ENCODE measurements at regions not wholly inside any gene's neighbourhood (a gene's known extent, or its start where the extent isn't known, plus 50 kb on each side); places are given as distances from the start of the nearest gene placed in this dataset.

DNA sequence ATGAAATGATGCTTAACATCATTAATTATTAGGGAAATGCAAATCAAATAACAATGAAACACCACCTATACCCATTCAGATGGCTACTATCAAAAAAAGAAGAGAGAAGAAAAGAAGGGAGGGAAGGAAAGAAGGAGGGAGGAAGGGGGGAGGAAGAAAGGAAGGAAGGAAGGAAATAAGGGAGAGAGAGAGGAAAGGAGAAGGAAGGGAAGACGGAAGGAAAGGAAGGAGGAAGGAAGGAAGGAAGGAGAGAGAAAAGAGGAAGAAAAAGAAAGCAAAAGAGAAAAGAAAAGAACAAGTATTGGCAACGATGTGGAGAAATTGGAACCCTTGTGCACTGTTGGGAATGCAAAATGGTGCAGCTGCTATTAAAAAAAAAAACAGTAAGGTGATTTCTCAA lies 363.3 kb downstream of the TNS1 start:
- no peak overlapping the region for H2AFZ ChIP-seq
- no peaks in the 10 kb centered on the region for H4K20me1 ChIP-seq (ENCODE audit: insufficient read depth)
- H3K4me2 ChIP-seq: no peak overlapping the region
- H3K4me3 ChIP-seq: no peak overlapping the region
- no peaks in the 10 kb centered on the region for H3K9me2 ChIP-seq (ENCODE audit: insufficient read depth)
- H3K36me3 ChIP-seq (ENCODE audit: low read depth): no peaks in the 10 kb centered on the region
- ChIA-PET POLR2A (ENCODE audit: unreplicated experiment) (no interaction called here), CTCF (no interaction called here)
- H3K27ac ChIP-seq: no peak overlapping the region
- BruUV-seq (replicated peaks): no TSS peak
- no peaks in the 10 kb centered on the region for H3K79me2 ChIP-seq (ENCODE audit: low read depth)
- H3F3A ChIP-seq (ENCODE audit: insufficient read depth, low read depth): no peaks in the 10 kb centered on the region
- no peaks in the 10 kb centered on the region for H3K4me1 ChIP-seq (replicated peaks; ENCODE audit: insufficient read depth)
- intact Hi-C loops (cut with micrococcal nuclease; ENCODE audit: unreplicated experiment): no loop called here
- no peak for TF ChIP-seq EZH2 (IDR thresholded peaks at IDR 0.05; ENCODE audit: low read depth)
- TF ChIP-seq, protein P1, sequence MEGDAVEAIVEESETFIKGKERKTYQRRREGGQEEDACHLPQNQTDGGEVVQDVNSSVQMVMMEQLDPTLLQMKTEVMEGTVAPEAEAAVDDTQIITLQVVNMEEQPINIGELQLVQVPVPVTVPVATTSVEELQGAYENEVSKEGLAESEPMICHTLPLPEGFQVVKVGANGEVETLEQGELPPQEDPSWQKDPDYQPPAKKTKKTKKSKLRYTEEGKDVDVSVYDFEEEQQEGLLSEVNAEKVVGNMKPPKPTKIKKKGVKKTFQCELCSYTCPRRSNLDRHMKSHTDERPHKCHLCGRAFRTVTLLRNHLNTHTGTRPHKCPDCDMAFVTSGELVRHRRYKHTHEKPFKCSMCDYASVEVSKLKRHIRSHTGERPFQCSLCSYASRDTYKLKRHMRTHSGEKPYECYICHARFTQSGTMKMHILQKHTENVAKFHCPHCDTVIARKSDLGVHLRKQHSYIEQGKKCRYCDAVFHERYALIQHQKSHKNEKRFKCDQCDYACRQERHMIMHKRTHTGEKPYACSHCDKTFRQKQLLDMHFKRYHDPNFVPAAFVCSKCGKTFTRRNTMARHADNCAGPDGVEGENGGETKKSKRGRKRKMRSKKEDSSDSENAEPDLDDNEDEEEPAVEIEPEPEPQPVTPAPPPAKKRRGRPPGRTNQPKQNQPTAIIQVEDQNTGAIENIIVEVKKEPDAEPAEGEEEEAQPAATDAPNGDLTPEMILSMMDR (conservative IDR thresholded peaks at IDR 0.05): no peak
- H3K9me3 ChIP-seq (ENCODE audit: insufficient read depth, low read depth): no peaks in the 10 kb centered on the region
- no peaks in the 10 kb centered on the region for H3K27me3 ChIP-seq (ENCODE audit: insufficient read depth, low read depth)
- no peak for DNase-seq

DNA sequence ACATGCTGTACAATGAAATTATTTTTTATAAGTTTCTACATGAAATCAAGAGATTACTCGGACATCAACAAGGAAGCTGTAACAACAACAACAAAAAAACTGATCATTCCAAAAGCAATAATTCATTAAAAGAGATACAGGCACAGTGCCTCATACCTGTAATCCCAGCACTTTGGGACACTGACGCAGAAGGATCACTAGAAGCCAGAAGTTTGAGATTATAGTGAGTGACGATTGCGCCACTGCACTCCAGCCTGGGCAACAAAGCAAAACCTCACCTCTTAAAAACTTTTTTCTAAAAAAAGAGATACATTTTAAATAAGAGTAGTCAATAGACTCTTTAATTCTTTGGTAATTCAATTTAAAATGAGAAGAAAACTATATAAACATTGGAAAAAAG lies 364.3 kb downstream of the TNS1 start:
- Histone ChIP-seq H3K4me1 (replicated peaks; ENCODE audit: insufficient read depth) (no peaks in the 10 kb centered on the region), H2AFZ (no peak overlapping the region), H3K4me3 (no peak overlapping the region), H3K27me3 (ENCODE audit: insufficient read depth, low read depth) (no peaks in the 10 kb centered on the region), H3K4me2 (no peak overlapping the region), H3K9me3 (ENCODE audit: insufficient read depth, low read depth) (no peaks in the 10 kb centered on the region), H3K36me3 (ENCODE audit: low read depth) (no peaks in the 10 kb centered on the region), H3K79me2 (ENCODE audit: low read depth) (no peaks in the 10 kb centered on the region), H3K9me2 (ENCODE audit: insufficient read depth) (no peaks in the 10 kb centered on the region), H4K20me1 (ENCODE audit: insufficient read depth) (no peaks in the 10 kb centered on the region), H3K27ac (no peak overlapping the region), H3F3A (ENCODE audit: insufficient read depth, low read depth) (no peaks in the 10 kb centered on the region)
- CTCF ChIA-PET: no interaction called here
- TF ChIP-seq EZH2 (IDR thresholded peaks at IDR 0.05; ENCODE audit: low read depth): no peak
- TF ChIP-seq, protein P1 (conservative IDR thresholded peaks at IDR 0.05): no peak
- POLR2A ChIA-PET (ENCODE audit: unreplicated experiment): no interaction called here
- DNase-seq: no peak
- no TSS peak for BruUV-seq (replicated peaks)
- intact Hi-C loops (cut with micrococcal nuclease; ENCODE audit: unreplicated experiment): no loop called here

DNA sequence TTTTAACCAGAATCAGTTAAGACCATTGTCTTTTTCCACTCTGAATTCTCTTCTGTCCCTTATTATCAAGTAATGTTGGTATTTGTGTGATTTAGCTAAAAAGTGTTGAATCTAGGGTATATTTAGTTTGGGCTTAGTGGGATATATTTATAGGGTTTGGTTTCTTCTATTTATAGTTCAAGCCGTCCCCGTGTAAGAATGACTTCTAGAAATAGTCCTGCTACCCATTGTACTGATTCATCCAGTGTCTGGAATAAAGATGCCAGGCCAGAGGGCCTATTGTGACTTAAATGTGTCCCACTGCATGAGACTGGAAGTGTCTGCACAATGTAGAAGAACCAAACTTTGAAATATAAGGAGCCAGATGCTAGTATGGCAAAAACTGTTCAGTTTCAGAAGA lies 364.8 kb downstream of the TNS1 start:
- CTCF ChIA-PET: no interaction called here
- H3K27ac ChIP-seq: no peak overlapping the region
- no peak for DNase-seq
- H3K9me3 ChIP-seq (ENCODE audit: insufficient read depth, low read depth): no peaks in the 10 kb centered on the region
- intact Hi-C loops (cut with micrococcal nuclease; ENCODE audit: unreplicated experiment): no loop called here
- no peaks in the 10 kb centered on the region for H3K36me3 ChIP-seq (ENCODE audit: low read depth)
- TF ChIP-seq EZH2 (IDR thresholded peaks at IDR 0.05; ENCODE audit: low read depth): no peak
- TF ChIP-seq, protein P1 (conservative IDR thresholded peaks at IDR 0.05): no peak
- H3K4me1 ChIP-seq (replicated peaks; ENCODE audit: insufficient read depth): no peaks in the 10 kb centered on the region
- H3K27me3 ChIP-seq (ENCODE audit: insufficient read depth, low read depth): no peaks in the 10 kb centered on the region
- no peaks in the 10 kb centered on the region for H3K79me2 ChIP-seq (ENCODE audit: low read depth)
- H3K4me2 ChIP-seq: no peak overlapping the region
- H4K20me1 ChIP-seq (ENCODE audit: insufficient read depth): no peaks in the 10 kb centered on the region
- POLR2A ChIA-PET (ENCODE audit: unreplicated experiment): no interaction called here
- H2AFZ ChIP-seq: no peak overlapping the region
- H3K9me2 ChIP-seq (ENCODE audit: insufficient read depth): no peaks in the 10 kb centered on the region
- no TSS peak for BruUV-seq (replicated peaks)
- no peaks in the 10 kb centered on the region for H3F3A ChIP-seq (ENCODE audit: insufficient read depth, low read depth)
- H3K4me3 ChIP-seq: no peak overlapping the region

Data from PC-9 (cell line).